Bronchial epithelial cell (primary cell): ENCODE measurements at regions not wholly inside any gene's neighbourhood (a gene's known extent, or its start where the extent isn't known, plus 50 kb on each side); places are given as distances from the start of the nearest gene placed in this dataset.

ENCODE experiments used
- DNase-seq: peaks from one replicate; pipeline ENCODE4 v3.0.0-alpha.2; 2010; ENCODE audit warnings: low read depth
- FAIRE-seq: peaks from 2 replicates; lab custom pipeline; 2011; peaks lifted over from hg19 to GRCh38; lab: Jason Lieb, UNC
- H3K27me3 ChIP-seq: 2 replicates; pipeline ENCODE4 v1.5.1; 2011; ENCODE audit warnings: low read length; ENCODE audit not compliant: control insufficient read depth, insufficient read depth
- H3K36me3 ChIP-seq: 2 replicates; pipeline ENCODE4 v1.5.1; 2011; ENCODE audit warnings: low read length; ENCODE audit not compliant: control insufficient read depth, insufficient read depth
- H3K4me3 ChIP-seq: 2 replicates; pipeline ENCODE4 v1.5.1; 2011; ENCODE audit warnings: mild to moderate bottlenecking, low read depth, low read length, control low read depth
- TF ChIP-seq, protein P1 (sequence below): IDR thresholded peaks from 2 replicates; pipeline ENCODE4 v1.5.1; 2011; ENCODE audit warnings: mild to moderate bottlenecking, moderate library complexity, low read length, control low read depth, inconsistent platforms; ENCODE audit not compliant: insufficient read depth, severe bottlenecking

GRCh38 chr2:43165378-43166069, 60.9 kb downstream of the ZFP36L2 start:
- DNase-seq (no peak), FAIRE-seq (no peak)
- Histone ChIP-seq H3K36me3 (no peaks in the 10 kb centered on the region), H3K27me3 (no peaks in the 10 kb centered on the region), H3K4me3 (no peak overlapping the region)
- TF ChIP-seq, protein P1, sequence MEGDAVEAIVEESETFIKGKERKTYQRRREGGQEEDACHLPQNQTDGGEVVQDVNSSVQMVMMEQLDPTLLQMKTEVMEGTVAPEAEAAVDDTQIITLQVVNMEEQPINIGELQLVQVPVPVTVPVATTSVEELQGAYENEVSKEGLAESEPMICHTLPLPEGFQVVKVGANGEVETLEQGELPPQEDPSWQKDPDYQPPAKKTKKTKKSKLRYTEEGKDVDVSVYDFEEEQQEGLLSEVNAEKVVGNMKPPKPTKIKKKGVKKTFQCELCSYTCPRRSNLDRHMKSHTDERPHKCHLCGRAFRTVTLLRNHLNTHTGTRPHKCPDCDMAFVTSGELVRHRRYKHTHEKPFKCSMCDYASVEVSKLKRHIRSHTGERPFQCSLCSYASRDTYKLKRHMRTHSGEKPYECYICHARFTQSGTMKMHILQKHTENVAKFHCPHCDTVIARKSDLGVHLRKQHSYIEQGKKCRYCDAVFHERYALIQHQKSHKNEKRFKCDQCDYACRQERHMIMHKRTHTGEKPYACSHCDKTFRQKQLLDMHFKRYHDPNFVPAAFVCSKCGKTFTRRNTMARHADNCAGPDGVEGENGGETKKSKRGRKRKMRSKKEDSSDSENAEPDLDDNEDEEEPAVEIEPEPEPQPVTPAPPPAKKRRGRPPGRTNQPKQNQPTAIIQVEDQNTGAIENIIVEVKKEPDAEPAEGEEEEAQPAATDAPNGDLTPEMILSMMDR: no peak

- DNase-seq: no peak
- no peak for FAIRE-seq
- no peaks in the 10 kb centered on the region for H3K36me3 ChIP-seq
- no peak overlapping the region for H3K4me3 ChIP-seq
- H3K27me3 ChIP-seq: no peaks in the 10 kb centered on the region
- TF ChIP-seq, protein P1: no peak
Observed at GRCh38 chr2:43164686-43165085, 61.7 kb downstream of the ZFP36L2 start.

DNA sequence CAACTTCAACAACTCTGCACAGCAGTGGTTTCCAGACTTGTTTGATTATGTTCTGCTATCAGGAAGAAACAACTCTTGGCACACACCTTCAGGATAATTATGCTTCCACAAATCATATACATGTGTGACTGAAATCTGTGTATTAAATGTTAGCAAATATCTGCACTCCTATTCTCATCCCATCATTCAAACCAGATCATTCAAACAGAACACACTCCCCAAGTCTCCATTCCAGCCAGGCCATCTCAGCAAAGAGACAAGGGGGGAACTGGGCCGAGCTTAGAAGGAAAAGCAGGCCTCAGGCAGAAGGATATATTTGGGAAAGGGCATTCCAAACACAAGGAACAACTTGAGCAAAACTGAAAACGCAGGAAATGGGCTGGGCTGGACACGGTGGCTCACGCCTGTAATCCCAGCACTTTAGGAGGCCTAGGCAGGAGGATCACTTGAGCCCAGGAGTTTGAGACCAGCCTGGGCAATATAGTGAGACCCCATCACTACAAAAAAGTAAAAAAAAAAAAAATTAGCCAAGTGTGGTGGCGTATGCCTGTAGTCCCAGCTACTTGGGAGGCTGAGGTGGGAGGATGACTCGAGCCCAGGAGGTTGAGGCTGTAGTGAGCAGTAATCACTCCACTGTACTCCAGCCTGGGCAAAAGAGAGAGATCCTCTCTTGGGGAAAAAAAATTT, 62.7 kb downstream of the ZFP36L2 start:
- H3K27me3 ChIP-seq: no peaks in the 10 kb centered on the region
- FAIRE-seq (no peak), DNase-seq (no peak)
- H3K4me3 ChIP-seq: no peak overlapping the region
- TF ChIP-seq, protein P1: no peak
- no peaks in the 10 kb centered on the region for H3K36me3 ChIP-seq

DNA sequence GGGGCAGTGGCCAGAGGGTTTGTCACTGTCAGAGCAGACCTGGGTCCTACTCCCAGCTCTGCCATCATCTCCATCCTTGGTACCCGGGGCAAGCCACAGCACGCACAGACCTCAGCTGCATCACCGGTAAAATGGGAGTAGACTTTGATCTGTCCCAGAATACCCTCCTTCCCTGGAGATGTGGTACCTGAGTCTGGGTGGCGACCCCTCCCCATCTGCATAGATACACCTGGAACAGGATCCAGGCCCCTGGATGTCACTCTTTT, 64.0 kb downstream of the ZFP36L2 start:
- FAIRE-seq (no peak), DNase-seq (no peak)
- Histone ChIP-seq H3K36me3 (no peaks in the 10 kb centered on the region), H3K27me3 (no peaks in the 10 kb centered on the region), H3K4me3 (no peak overlapping the region)
- TF ChIP-seq, protein P1: no peak

DNA sequence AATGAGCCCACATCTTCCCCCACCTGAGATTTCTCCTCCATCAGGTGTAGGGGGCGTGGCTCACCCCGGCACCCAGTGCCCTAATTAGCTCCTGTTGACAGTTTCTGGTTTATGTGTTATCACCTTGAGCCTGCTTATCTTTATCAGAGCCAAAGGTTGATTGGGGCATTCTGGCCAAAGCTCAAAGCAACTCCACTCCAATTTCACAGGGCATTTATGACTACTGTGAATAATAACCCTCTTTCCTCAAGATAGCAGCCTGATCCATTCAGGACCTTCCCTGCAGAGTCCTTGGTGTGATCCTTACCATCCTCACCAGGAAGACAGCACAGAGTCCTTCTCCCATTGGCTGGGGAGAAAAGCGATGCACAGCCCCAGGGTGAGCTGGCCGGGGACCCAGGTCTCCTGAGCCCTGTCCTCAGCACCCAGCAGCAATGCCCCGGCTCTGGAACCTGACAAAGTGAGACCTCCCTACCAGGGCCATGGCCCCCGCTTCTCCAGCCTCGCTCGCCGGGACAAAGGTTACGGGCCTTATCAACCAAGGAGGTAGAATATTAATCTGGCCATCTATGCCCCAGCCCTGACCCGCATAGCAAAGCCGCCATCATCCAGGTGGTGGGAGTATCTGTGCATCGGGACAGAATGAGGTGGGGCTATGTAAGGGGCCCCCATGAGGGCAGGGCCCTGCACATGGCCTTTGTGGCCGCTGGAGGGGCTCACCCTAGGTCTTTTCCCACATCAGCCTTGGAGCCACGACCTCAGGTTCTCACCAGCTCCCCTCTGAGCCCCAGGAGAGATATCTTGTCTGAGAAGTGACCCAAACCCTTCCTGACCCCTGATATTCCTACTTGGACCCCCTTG, 64.5 kb downstream of the ZFP36L2 start:
- DNase-seq (no peak), FAIRE-seq (no peak)
- no peaks in the 10 kb centered on the region for H3K36me3 ChIP-seq
- TF ChIP-seq, protein P1: no peak
- H3K27me3 ChIP-seq: no peaks in the 10 kb centered on the region
- H3K4me3 ChIP-seq: no peak overlapping the region
